Lower lobe of right lung (tissue), 2 donors: ENCODE measurements at regions not wholly inside any gene's neighbourhood (a gene's known extent, or its start where the extent isn't known, plus 50 kb on each side); places are given as distances from the start of the nearest gene placed in this dataset.
"Not testable (repeated sequence)": the region's sequence is repeated elsewhere in the genome, so short reads cannot be mapped to it uniquely, and the experiment has no call there.

Source experiments
- ATAC-seq, 2 donors: fragments of 200-7000 bp; cut with Tn5 transposase; one replicate each; pipeline ENCODE4 v1.9.1; 2020 to 2022; ENCODE audit warnings: mild to moderate bottlenecking in 2 of 2, moderate library complexity in 2 of 2
- DNase-seq: peaks from one replicate; pipeline ENCODE4 v3.0.0-alpha.2; 2020
- H3K27ac ChIP-seq: fragments of 200-600 bp; one replicate; pipeline ENCODE4 v1.8.0; 2022
- H3K27me3 ChIP-seq: fragments of 200-600 bp; one replicate; pipeline ENCODE4 v1.8.0; 2022; ENCODE audit warnings: low read depth
- H3K36me3 ChIP-seq: fragments of 200-600 bp; one replicate; pipeline ENCODE4 v1.8.0; 2022; ENCODE audit warnings: mild to moderate bottlenecking
- H3K4me1 ChIP-seq: fragments of 200-600 bp; one replicate; pipeline ENCODE4 v1.8.0; 2022
- H3K4me3 ChIP-seq: fragments of 200-600 bp; one replicate; pipeline ENCODE4 v1.8.0; 2022; ENCODE audit warnings: mild to moderate bottlenecking
- H3K9me3 ChIP-seq: fragments of 200-600 bp; one replicate; pipeline ENCODE4 v1.8.0; 2022
- CTCF ChIP-seq: fragments of 200-600 bp; IDR thresholded peaks from one replicate; pipeline ENCODE4 v1.8.0; 2022; ENCODE audit warnings: antibody characterized with exemption, mild to moderate bottlenecking
- intact Hi-C: fragments of 100-400 bp; cut with DNase I; formaldehyde crosslinking; loops from one replicate; pipeline ENCODE4 v1.11.0; 2022
- donor health status: DM: no; HTN: yes; CAD: no; lungs with severe emphysema.

GRCh38 chr16:26710450-26710849, 356.3 kb upstream of the C16orf82 start:
- ATAC-seq (no peak), DNase-seq (no peak)
- Histone ChIP-seq H3K4me3 (no peak overlapping the region), H3K36me3 (no peaks in the 10 kb centered on the region), H3K27me3 (no peaks in the 10 kb centered on the region), H3K4me1 (no peaks in the 10 kb centered on the region), H3K27ac (no peak overlapping the region), H3K9me3 (no peaks in the 10 kb centered on the region)
- intact Hi-C loops: no loop called here
- no peak for TF ChIP-seq CTCF

- no peak for TF ChIP-seq CTCF
These were observed 353.9 kb upstream of the C16orf82 start for GRCh38 chr16:26712876-26713275.

GRCh38 chr16:26715969-26716368, 350.8 kb upstream of the C16orf82 start:
- H3K27me3 ChIP-seq: no peaks in the 10 kb centered on the region
- TF ChIP-seq CTCF: no peak
- intact Hi-C loops: no loop called here
- no peaks in the 10 kb centered on the region for H3K9me3 ChIP-seq
- no peak for ATAC-seq
- no peak overlapping the region for H3K27ac ChIP-seq
- H3K36me3 ChIP-seq: no peaks in the 10 kb centered on the region
- no peak for DNase-seq
- no peak overlapping the region for H3K4me3 ChIP-seq
- H3K4me1 ChIP-seq: no peaks in the 10 kb centered on the region

More at GRCh38 chr16:26712876-26713275, 353.9 kb upstream of the C16orf82 start:
- ATAC-seq: no peak
- H3K4me3 ChIP-seq: no peak overlapping the region
- no peaks in the 10 kb centered on the region for H3K27me3 ChIP-seq
- intact Hi-C loops: no loop called here
- no peaks in the 10 kb centered on the region for H3K4me1 ChIP-seq
- no peaks in the 10 kb centered on the region for H3K36me3 ChIP-seq
- no peaks in the 10 kb centered on the region for H3K9me3 ChIP-seq
- no peak for DNase-seq
- H3K27ac ChIP-seq: no peak overlapping the region

GRCh38 chr16:26717826-26718225, 348.9 kb upstream of the C16orf82 start:
- H3K9me3 ChIP-seq: no peaks in the 10 kb centered on the region
- intact Hi-C loops: no loop called here
- no peaks in the 10 kb centered on the region for H3K27me3 ChIP-seq
- H3K4me3 ChIP-seq: no peak overlapping the region
- H3K4me1 ChIP-seq: no peaks in the 10 kb centered on the region
- ATAC-seq: no peak
- no peak for DNase-seq
- H3K36me3 ChIP-seq: no peaks in the 10 kb centered on the region
- no peak for TF ChIP-seq CTCF
- no peak overlapping the region for H3K27ac ChIP-seq

DNA sequence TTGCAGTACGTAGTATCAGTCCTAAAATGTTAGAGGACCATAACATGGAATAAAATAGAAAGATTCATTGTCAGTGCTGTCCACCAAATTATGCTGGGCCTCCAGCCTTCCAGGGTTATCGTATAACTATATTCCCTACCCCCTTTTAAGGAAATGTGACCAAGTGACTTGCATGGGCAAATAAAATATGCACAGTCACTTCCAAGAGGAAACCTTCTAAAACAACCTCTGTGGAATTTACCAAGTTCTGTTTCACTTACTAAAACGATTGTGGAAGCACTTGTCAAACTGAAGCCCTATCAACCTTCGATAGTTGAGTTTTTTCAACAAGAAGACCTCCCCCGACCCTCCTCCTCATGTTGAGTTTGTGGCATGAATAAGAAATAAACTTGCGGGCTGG, 345.4 kb upstream of the C16orf82 start:
- Histone ChIP-seq H3K4me1 (no peaks in the 10 kb centered on the region), H3K36me3 (no peaks in the 10 kb centered on the region), H3K9me3 (no peaks in the 10 kb centered on the region), H3K27me3 (no peaks in the 10 kb centered on the region), H3K27ac (no peak overlapping the region), H3K4me3 (no peak overlapping the region)
- TF ChIP-seq CTCF: no peak
- ATAC-seq: no peak
- intact Hi-C loops: no loop called here
- DNase-seq: no peak

DNA sequence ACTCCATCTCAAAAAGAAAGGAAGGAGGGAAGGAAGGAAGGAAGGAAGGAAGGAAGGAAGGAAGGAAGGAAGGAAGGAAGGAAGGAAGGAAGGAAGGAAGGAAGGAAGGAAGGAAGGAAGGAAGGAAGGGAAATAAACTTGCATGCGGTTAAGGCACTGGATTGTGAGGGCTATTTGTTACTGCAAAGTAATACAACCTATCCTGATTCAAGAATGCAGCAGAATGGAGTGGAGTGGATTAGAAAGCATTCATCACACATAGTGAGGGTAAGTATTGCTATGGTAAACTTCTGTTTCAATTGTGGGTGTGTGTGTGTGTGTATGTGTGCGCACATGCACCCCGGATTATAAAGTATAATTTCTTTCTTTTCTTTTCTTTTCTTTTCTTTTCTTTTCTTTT, 344.8 kb upstream of the C16orf82 start:
- DNase-seq, H3K4me1 ChIP-seq, H3K36me3 ChIP-seq, ATAC-seq, H3K27ac ChIP-seq, H3K27me3 ChIP-seq, intact Hi-C loops, H3K4me3 ChIP-seq, H3K9me3 ChIP-seq: not testable (repeated sequence)
